PC-3 (cell line): ENCODE measurements at regions not wholly inside any gene's neighbourhood (a gene's known extent, or its start where the extent isn't known, plus 50 kb on each side); places are given as distances from the start of the nearest gene placed in this dataset.

Source experiments
- ATAC-seq: fragments of 200-7000 bp; cut with Tn5 transposase; 2 replicates; pipeline ENCODE4 v1.9.1; 2020; ENCODE audit warnings: mild to moderate bottlenecking, moderate library complexity
- BruUV-seq: library from RNA; stranded (reverse); fragments of 400-500 nt; replicated peaks from 2 replicates; lab custom pipeline; 2021; lab: Mats Ljungman, UMichigan
- CTCF ChIA-PET: fragments of 300-600 bp; sonication (Branson Sonifier 250); formaldehyde crosslinking; loops from one replicate; lab custom pipeline; 2022; ENCODE audit warnings: antibody characterized with exemption; lab: Charles Lee
- POLR2A ChIA-PET: fragments of 300-600 bp; sonication (Branson Sonifier 250); formaldehyde crosslinking; loops from one replicate; lab custom pipeline; 2022; ENCODE audit warnings: antibody characterized with exemption; ENCODE audit not compliant: unreplicated experiment; lab: Charles Lee
- DNase-seq: peaks from one replicate; pipeline ENCODE4 v3.0.0-alpha.2; 2015
- H2AFZ ChIP-seq: fragments of 300-600 bp; sonication (generic); 2 replicates; pipeline ENCODE4 v1.6.0; 2016; ENCODE audit warnings: antibody characterized with exemption, low read length
- H3F3A ChIP-seq: fragments of 300-600 bp; sonication (generic); one replicate; pipeline ENCODE4 v1.6.0; 2017; ENCODE audit warnings: antibody characterized with exemption, low read length, control low read depth, mild to moderate bottlenecking; ENCODE audit not compliant: unreplicated experiment
- H3K27ac ChIP-seq: fragments of 300-600 bp; sonication (generic); 2 replicates; pipeline ENCODE4 v1.5.1; 2016; ENCODE audit warnings: mild to moderate bottlenecking, low read length
- H3K27me3 ChIP-seq: fragments of 300-600 bp; sonication (generic); 2 replicates; pipeline ENCODE4 v1.6.1; 2016; ENCODE audit warnings: low read length, mixed read lengths
- H3K36me3 ChIP-seq: fragments of 300-600 bp; sonication (generic); 2 replicates; pipeline ENCODE4 v1.6.1; 2016; ENCODE audit warnings: low read depth, mixed run types, low read length, mixed read lengths
- H3K4me1 ChIP-seq: fragments of 300-600 bp; sonication (generic); 2 replicates; pipeline ENCODE4 v1.5.1; 2016; ENCODE audit warnings: low read length; ENCODE audit not compliant: insufficient read depth
- H3K4me2 ChIP-seq: fragments of 300-600 bp; sonication (generic); 2 replicates; pipeline ENCODE4 v1.6.0; 2016; ENCODE audit warnings: low read length
- H3K4me3 ChIP-seq: fragments of 300-600 bp; sonication (generic); 2 replicates; pipeline ENCODE4 v1.5.1; 2016; ENCODE audit warnings: mild to moderate bottlenecking, low read length, mixed read lengths
- H3K79me2 ChIP-seq: fragments of 300-600 bp; sonication (generic); 2 replicates; pipeline ENCODE4 v1.6.1; 2017; ENCODE audit warnings: low read length, mixed read lengths
- H3K9ac ChIP-seq: fragments of 300-600 bp; sonication (generic); 2 replicates; pipeline ENCODE4 v1.6.0; 2016; ENCODE audit warnings: mild to moderate bottlenecking, low read length
- H3K9me2 ChIP-seq: fragments of 300-600 bp; sonication (generic); replicated peaks from 2 replicates; pipeline ENCODE4 v1.6.1; 2016; ENCODE audit warnings: mixed run types, low read length, mixed read lengths
- H3K9me3 ChIP-seq: fragments of 300-600 bp; sonication (generic); 2 replicates; pipeline ENCODE4 v1.6.1; 2016; ENCODE audit warnings: low read length, mixed read lengths
- H4K20me1 ChIP-seq: fragments of 300-600 bp; sonication (generic); 2 replicates; pipeline ENCODE4 v1.6.1; 2016; ENCODE audit warnings: low read length, mixed read lengths
- CTCF ChIP-seq: fragments of 300-600 bp; sonication (generic); conservative IDR thresholded peaks from 2 replicates; pipeline ENCODE4 v1.5.1; 2017; ENCODE audit warnings: antibody characterized with exemption, low read depth, mild to moderate bottlenecking, low read length
- EZH2 ChIP-seq: fragments of 300-600 bp; sonication (generic); IDR thresholded peaks from one replicate; pipeline ENCODE4 v1.6.1; 2017; ENCODE audit warnings: antibody characterized with exemption, mild to moderate bottlenecking, low read length; ENCODE audit not compliant: unreplicated experiment
- EZH2phosphoT487 ChIP-seq: fragments of 300-600 bp; sonication (generic); IDR thresholded peaks from 2 replicates; pipeline ENCODE4 v1.6.1; 2018; ENCODE audit warnings: mild to moderate bottlenecking, antibody characterized with exemption, low read length, borderline replicate concordance
- intact Hi-C: fragments of 100-400 bp; cut with micrococcal nuclease; formaldehyde crosslinking; loops from 2 replicates; pipeline ENCODE4 v1.9.0; 2023

- intact Hi-C loops = no loop called here
- no peak overlapping the region for H2AFZ ChIP-seq
- no TSS peak for BruUV-seq
- no peak overlapping the region for H3K4me3 ChIP-seq
- no peaks in the 10 kb centered on the region for H4K20me1 ChIP-seq
- H3K27me3 ChIP-seq = no peaks in the 10 kb centered on the region
- H3K27ac ChIP-seq = no peak overlapping the region
- CTCF ChIA-PET = no interaction called here
- H3K79me2 ChIP-seq = no peaks in the 10 kb centered on the region
- no peaks in the 10 kb centered on the region for H3K4me1 ChIP-seq
- no peak overlapping the region for H3K9ac ChIP-seq
- no peaks in the 10 kb centered on the region for H3K36me3 ChIP-seq
- POLR2A ChIA-PET = no interaction called here
- no peaks in the 10 kb centered on the region for H3K9me3 ChIP-seq
- no peak overlapping the region for H3K4me2 ChIP-seq
- no peaks in the 10 kb centered on the region for H3K9me2 ChIP-seq
- ATAC-seq (no peak), DNase-seq (no peak)
- no peak for TF ChIP-seq CTCF
- TF ChIP-seq EZH2 = no peak
- no peak for TF ChIP-seq EZH2phosphoT487
- H3F3A ChIP-seq = no peaks in the 10 kb centered on the region
Measured at GRCh38 chr2:61714210-61714609, 139.7 kb downstream of the FAM161A start.

GRCh38 chr2:61713457-61713856 lies 140.4 kb downstream of the FAM161A start:
- H2AFZ ChIP-seq = no peak overlapping the region
- ATAC-seq = no peak

More at GRCh38 chr2:61713457-61713856, 140.4 kb downstream of the FAM161A start:
- no peaks in the 10 kb centered on the region for H3K9me3 ChIP-seq
- H3K4me3 ChIP-seq = no peak overlapping the region
- intact Hi-C loops = no loop called here
- no peaks in the 10 kb centered on the region for H3K4me1 ChIP-seq
- peaks cover under 1% of the 10 kb centered on the region for H3F3A ChIP-seq
- H3K9me2 ChIP-seq = no peaks in the 10 kb centered on the region
- no peak overlapping the region for H3K27ac ChIP-seq
- no peak for DNase-seq
- no peaks in the 10 kb centered on the region for H3K36me3 ChIP-seq
- TF ChIP-seq EZH2phosphoT487 = no peak
- TF ChIP-seq EZH2 = no peak
- TF ChIP-seq CTCF = no peak
- H3K4me2 ChIP-seq = no peak overlapping the region
- BruUV-seq = no TSS peak
- H4K20me1 ChIP-seq = no peaks in the 10 kb centered on the region
- no peaks in the 10 kb centered on the region for H3K79me2 ChIP-seq
- H3K9ac ChIP-seq = no peak overlapping the region
- ChIA-PET CTCF (no interaction called here), POLR2A (no interaction called here)
- no peaks in the 10 kb centered on the region for H3K27me3 ChIP-seq
